ENCODE measurements at regions not wholly inside any gene's neighbourhood (a gene's known extent, or its start where the extent isn't known, plus 50 kb on each side); places are given as distances from the start of the nearest gene placed in this dataset.

DNA sequence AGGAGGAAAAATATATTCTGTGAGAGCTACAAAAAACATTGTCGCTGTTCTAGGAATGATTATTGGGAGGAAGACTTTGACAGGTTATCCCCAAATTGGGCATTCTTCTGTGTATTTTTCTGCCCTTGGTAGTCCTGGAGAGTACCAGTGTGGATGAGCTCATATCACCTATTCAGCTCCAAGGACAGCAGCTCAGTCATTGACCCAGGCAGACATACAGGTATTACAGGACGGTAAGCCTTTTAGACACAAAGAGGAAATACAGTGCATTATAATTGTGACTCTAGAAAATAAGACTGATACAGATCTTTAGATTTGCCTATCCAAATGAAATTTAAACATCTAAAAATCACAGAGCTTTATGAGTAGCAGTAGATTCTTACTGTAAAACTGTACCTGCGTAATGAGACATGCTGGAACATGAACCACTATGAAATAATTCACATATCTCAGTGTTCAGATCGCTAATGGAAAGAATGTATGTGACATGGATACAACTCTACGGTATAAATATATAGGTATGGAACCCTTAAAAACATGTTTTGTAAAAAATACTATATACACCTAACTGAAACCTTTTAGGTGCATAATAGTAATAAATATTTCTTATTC, 56.0 kb downstream of the PLK2 start:
- TF ChIP-seq POLR2A (IDR thresholded peaks at IDR 0.05), result no peak
- TF ChIP-seq, protein P1, sequence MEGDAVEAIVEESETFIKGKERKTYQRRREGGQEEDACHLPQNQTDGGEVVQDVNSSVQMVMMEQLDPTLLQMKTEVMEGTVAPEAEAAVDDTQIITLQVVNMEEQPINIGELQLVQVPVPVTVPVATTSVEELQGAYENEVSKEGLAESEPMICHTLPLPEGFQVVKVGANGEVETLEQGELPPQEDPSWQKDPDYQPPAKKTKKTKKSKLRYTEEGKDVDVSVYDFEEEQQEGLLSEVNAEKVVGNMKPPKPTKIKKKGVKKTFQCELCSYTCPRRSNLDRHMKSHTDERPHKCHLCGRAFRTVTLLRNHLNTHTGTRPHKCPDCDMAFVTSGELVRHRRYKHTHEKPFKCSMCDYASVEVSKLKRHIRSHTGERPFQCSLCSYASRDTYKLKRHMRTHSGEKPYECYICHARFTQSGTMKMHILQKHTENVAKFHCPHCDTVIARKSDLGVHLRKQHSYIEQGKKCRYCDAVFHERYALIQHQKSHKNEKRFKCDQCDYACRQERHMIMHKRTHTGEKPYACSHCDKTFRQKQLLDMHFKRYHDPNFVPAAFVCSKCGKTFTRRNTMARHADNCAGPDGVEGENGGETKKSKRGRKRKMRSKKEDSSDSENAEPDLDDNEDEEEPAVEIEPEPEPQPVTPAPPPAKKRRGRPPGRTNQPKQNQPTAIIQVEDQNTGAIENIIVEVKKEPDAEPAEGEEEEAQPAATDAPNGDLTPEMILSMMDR (IDR thresholded peaks at IDR 0.05 in 8 of 11, conservative IDR thresholded peaks at IDR 0.05 in 3 of 11), result no peak

All from spleen (tissue), 7 donors.